Loucy (cell line): ENCODE measurements at regions not wholly inside any gene's neighbourhood (a gene's known extent, or its start where the extent isn't known, plus 50 kb on each side); places are given as distances from the start of the nearest gene placed in this dataset.

Source experiments
- H2AFZ ChIP-seq: fragments of 200-600 bp; sonication (generic); 2 replicates; pipeline ENCODE4 v1.6.0; 2016; ENCODE audit warnings: antibody characterized with exemption, mild to moderate bottlenecking, low read length, moderate library complexity
- H3F3A ChIP-seq: fragments of 200-600 bp; 2 replicates; pipeline ENCODE4 v1.6.0; 2016; ENCODE audit warnings: antibody characterized with exemption, low read depth, mild to moderate bottlenecking
- H3K27me3 ChIP-seq: fragments of 200-600 bp; sonication (generic); 2 replicates; pipeline ENCODE4 v1.6.1; 2014; ENCODE audit warnings: low read length, mild to moderate bottlenecking; ENCODE audit not compliant: insufficient read depth, poor library complexity, severe bottlenecking
- H3K36me3 ChIP-seq: fragments of 200-600 bp; sonication (generic); 2 replicates; pipeline ENCODE4 v1.6.1; 2016; ENCODE audit warnings: low read length; ENCODE audit not compliant: insufficient read depth
- H3K4me1 ChIP-seq: fragments of 200-600 bp; sonication (generic); 2 replicates; pipeline ENCODE4 v1.5.1; 2014; ENCODE audit warnings: low read length, mild to moderate bottlenecking; ENCODE audit not compliant: insufficient read depth, poor library complexity, severe bottlenecking
- H3K4me2 ChIP-seq: fragments of 200-600 bp; sonication (generic); 2 replicates; pipeline ENCODE4 v1.6.0; 2014; ENCODE audit warnings: antibody characterized with exemption, low read length, low read depth, mild to moderate bottlenecking; ENCODE audit not compliant: poor library complexity, severe bottlenecking
- H3K4me3 ChIP-seq: fragments of 200-600 bp; sonication (generic); 2 replicates; pipeline ENCODE4 v1.5.1; 2014; ENCODE audit warnings: low read length, mild to moderate bottlenecking, mixed read lengths; ENCODE audit not compliant: poor library complexity, severe bottlenecking
- H3K79me2 ChIP-seq: fragments of 200-600 bp; sonication (generic); 2 replicates; pipeline ENCODE4 v1.6.1; 2014; ENCODE audit warnings: low read length; ENCODE audit not compliant: insufficient read depth
- H3K9ac ChIP-seq: fragments of 200-600 bp; sonication (generic); 2 replicates; pipeline ENCODE4 v1.6.0; 2014; ENCODE audit warnings: mild to moderate bottlenecking, low read depth, low read length, moderate library complexity; ENCODE audit not compliant: poor library complexity, severe bottlenecking
- H3K9me2 ChIP-seq: fragments of 200-600 bp; sonication (generic); replicated peaks from 2 replicates; pipeline ENCODE4 v1.6.1; 2016; ENCODE audit warnings: low read depth, low read length, mixed read lengths
- H3K9me3 ChIP-seq: fragments of 200-600 bp; sonication (generic); 2 replicates; pipeline ENCODE4 v1.6.1; 2014; ENCODE audit warnings: mild to moderate bottlenecking, antibody characterized with exemption, low read length, low read depth; ENCODE audit not compliant: insufficient read depth
- H4K20me1 ChIP-seq: fragments of 200-600 bp; sonication (generic); 2 replicates; pipeline ENCODE4 v1.6.0; 2014; ENCODE audit warnings: antibody characterized with exemption, low read length, mild to moderate bottlenecking; ENCODE audit not compliant: insufficient read depth, poor library complexity, severe bottlenecking
- CTCF ChIP-seq: fragments of 200-600 bp; sonication (generic); conservative IDR thresholded peaks from 2 replicates; pipeline ENCODE4 v1.5.1; 2014; ENCODE audit warnings: mild to moderate bottlenecking, antibody characterized with exemption, low read length
- EZH2phosphoT487 ChIP-seq: fragments of 200-600 bp; IDR thresholded peaks from 2 replicates; pipeline ENCODE4 v1.6.1; 2018; ENCODE audit warnings: antibody characterized with exemption, mild to moderate bottlenecking, moderate library complexity, borderline replicate concordance

GRCh38 chr2:145541028-145541427 is 1021.1 kb upstream of the ZEB2 start:
- Histone ChIP-seq H3K27me3 (no peaks in the 10 kb centered on the region), H4K20me1 (no peaks in the 10 kb centered on the region), H3K79me2 (no peaks in the 10 kb centered on the region), H2AFZ (no peak overlapping the region), H3K4me3 (no peak overlapping the region), H3K4me2 (no peak overlapping the region), H3K9ac (no peak overlapping the region), H3K9me2 (no peaks in the 10 kb centered on the region), H3K4me1 (no peaks in the 10 kb centered on the region), H3K9me3 (no peaks in the 10 kb centered on the region), H3K36me3 (no peaks in the 10 kb centered on the region), H3F3A (no peaks in the 10 kb centered on the region)
- TF ChIP-seq CTCF (no peak), EZH2phosphoT487 (no peak)

- H3K4me3 ChIP-seq: no peak overlapping the region
- no peaks in the 10 kb centered on the region for H3K79me2 ChIP-seq
- no peaks in the 10 kb centered on the region for H3K9me3 ChIP-seq
- H3K9me2 ChIP-seq: no peaks in the 10 kb centered on the region
- TF ChIP-seq EZH2phosphoT487 (no peak), CTCF (no peak)
- no peaks in the 10 kb centered on the region for H3K27me3 ChIP-seq
- H3K36me3 ChIP-seq: no peaks in the 10 kb centered on the region
- H2AFZ ChIP-seq: no peak overlapping the region
- H3K9ac ChIP-seq: no peak overlapping the region
- H4K20me1 ChIP-seq: no peaks in the 10 kb centered on the region
- H3K4me1 ChIP-seq: no peaks in the 10 kb centered on the region
- H3K4me2 ChIP-seq: no peak overlapping the region
- H3F3A ChIP-seq: no peaks in the 10 kb centered on the region
Measured at GRCh38 chr2:145538661-145539350, 1018.9 kb upstream of the ZEB2 start.

- TF ChIP-seq CTCF (no peak), EZH2phosphoT487 (no peak)
- no peaks in the 10 kb centered on the region for H3K36me3 ChIP-seq
- H4K20me1 ChIP-seq: no peaks in the 10 kb centered on the region
Measured at GRCh38 chr2:145530653-145531052, 1010.7 kb upstream of the ZEB2 start.

More at GRCh38 chr2:145530653-145531052, 1010.7 kb upstream of the ZEB2 start:
- H3K4me3 ChIP-seq: no peak overlapping the region
- H3K9me2 ChIP-seq: no peaks in the 10 kb centered on the region
- H3F3A ChIP-seq: no peaks in the 10 kb centered on the region
- H3K27me3 ChIP-seq: no peaks in the 10 kb centered on the region
- H3K4me2 ChIP-seq: no peak overlapping the region
- no peak overlapping the region for H2AFZ ChIP-seq
- H3K4me1 ChIP-seq: no peaks in the 10 kb centered on the region
- H3K9ac ChIP-seq: no peak overlapping the region
- no peaks in the 10 kb centered on the region for H3K79me2 ChIP-seq
- H3K9me3 ChIP-seq: no peaks in the 10 kb centered on the region
